Body of pancreas (tissue), 4 donors: ENCODE measurements at regions not wholly inside any gene's neighbourhood (a gene's known extent, or its start where the extent isn't known, plus 50 kb on each side); places are given as distances from the start of the nearest gene placed in this dataset.

Source experiments
- ATAC-seq: fragments of 150-250 bp; one replicate; pipeline ENCODE4 v1.9.1; 2016
- DNase-seq, 4 donors: peaks; one replicate each; pipeline ENCODE4 v3.0.0-alpha.2; 2019
- H3K27ac ChIP-seq, 4 donors: fragments of 200-600 bp; sonication (generic); 1 replicate in 3 of 4; 2 replicates in 1 of 4; pipeline versions ENCODE4 v1.5.1 to v1.6.1; 2016 to 2019; ENCODE audit warnings: mild to moderate bottlenecking in 1 of 4, mixed read lengths in 1 of 4, moderate library complexity in 1 of 4
- H3K27me3 ChIP-seq, 2 donors: fragments of 200-600 bp; sonication (generic); one replicate each; pipeline ENCODE4 v1.6.0; 2016; ENCODE audit warnings: mild to moderate bottlenecking in 1 of 2
- H3K36me3 ChIP-seq, 2 donors: fragments of 200-600 bp; sonication (generic); replicated peaks in 1 of 2; 2 replicates each; pipeline ENCODE4 v1.5.1; 2016; ENCODE audit warnings: low read depth in 2 of 2; ENCODE audit not compliant: insufficient read depth in 1 of 2
- H3K4me1 ChIP-seq: fragments of 200-600 bp; sonication (generic); one replicate; pipeline ENCODE4 v1.6.0; 2016
- H3K4me3 ChIP-seq, 2 donors: fragments of 200-600 bp; sonication (generic); 1 replicate in 1 of 2; 2 replicates in 1 of 2; pipeline ENCODE4 v1.5.1; 2016 to 2019
- H3K9me3 ChIP-seq, 3 donors: fragments of 200-600 bp; sonication (generic); 1 replicate in 2 of 3; 2 replicates in 1 of 3; pipeline ENCODE4 v1.5.1; 2016
- CTCF ChIP-seq, 7 experiments: fragments of 450-650 bp in 4 of 7; fragments of 200-600 bp in 3 of 7; sonication (generic) in 3 of 7; IDR thresholded peaks; one replicate each; pipeline ENCODE4 v1.5.1; 2016 to 2019; ENCODE audit warnings: antibody characterized with exemption in 7 of 7
- POLR2A ChIP-seq, 3 donors: fragments of 450-650 bp; IDR thresholded peaks; one replicate each; pipeline ENCODE4 v1.6.1; 2016; ENCODE audit warnings: antibody characterized with exemption in 3 of 3, mild to moderate bottlenecking in 2 of 3
- WGBS, 2 donors: methylation state at CpG; one replicate each; pipeline ENCODE4 v1.1.5; 2017; 5-methylcytosine and 5-hydroxymethylcytosine counted together
- intact Hi-C: fragments of 100-400 bp; cut with DNase I; formaldehyde crosslinking; loops from one replicate; pipeline ENCODE4 v1.15.1; 2023

GRCh38 chr4:54844911-54845310 lies 187.2 kb downstream of the KIT start:
- H3K27ac ChIP-seq: no peak overlapping the region
- H3K9me3 ChIP-seq: no peaks in the 10 kb centered on the region
- H3K36me3 ChIP-seq: no peaks in the 10 kb centered on the region
- no peaks in the 10 kb centered on the region for H3K27me3 ChIP-seq
- no peak for TF ChIP-seq POLR2A (IDR thresholded peaks at IDR 0.05)
- no peak for TF ChIP-seq CTCF (IDR thresholded peaks at IDR 0.05)
- 62 to 67% methylated on average over 2 of the region's 2 CpGs for WGBS, 2 donors
- ATAC-seq (no peak), DNase-seq (no peak)
- no peaks in the 10 kb centered on the region for H3K4me1 ChIP-seq
- H3K4me3 ChIP-seq: no peak overlapping the region
- intact Hi-C loops: no loop called here

DNA sequence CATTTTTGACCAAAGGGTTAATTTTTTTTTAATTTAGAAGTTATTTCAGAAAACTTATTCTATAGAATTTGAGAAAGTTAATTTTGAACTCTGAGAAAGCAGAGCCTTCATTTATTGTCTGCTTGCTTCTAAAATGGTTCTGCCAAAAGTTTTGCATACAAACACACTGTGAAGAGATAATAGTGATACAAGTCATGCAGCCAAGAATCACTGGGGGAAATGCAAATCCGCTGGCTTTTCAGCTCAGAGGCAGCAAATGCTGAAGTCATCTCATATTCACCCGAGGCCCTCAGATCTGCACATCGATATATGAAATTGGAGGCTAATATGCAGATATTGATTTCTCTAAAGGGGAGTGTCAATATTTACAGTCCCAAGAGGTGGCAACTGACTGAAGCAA lies 186.2 kb downstream of the KIT start:
- 14 to 21% methylated on average over 3 of the region's 3 CpGs for WGBS, 2 donors
- H3K36me3 ChIP-seq: no peaks in the 10 kb centered on the region
- no peaks in the 10 kb centered on the region for H3K9me3 ChIP-seq
- TF ChIP-seq CTCF (IDR thresholded peaks at IDR 0.05) (no peak), POLR2A (IDR thresholded peaks at IDR 0.05) (no peak)
- no peak for ATAC-seq
- intact Hi-C loops: no loop called here
- H3K4me3 ChIP-seq: no peak overlapping the region
- H3K27me3 ChIP-seq: no peaks in the 10 kb centered on the region
- H3K27ac ChIP-seq: no peak overlapping the region
- no peak for DNase-seq
- H3K4me1 ChIP-seq: no peaks in the 10 kb centered on the region

GRCh38 chr4:54843106-54843505 lies 185.3 kb downstream of the KIT start:
- H3K4me1 ChIP-seq: no peaks in the 10 kb centered on the region
- H3K4me3 ChIP-seq: no peak overlapping the region
- no peaks in the 10 kb centered on the region for H3K36me3 ChIP-seq
- 53 to 72% methylated on average over 6 of the region's 6 CpGs for WGBS, 2 donors
- intact Hi-C loops: no loop called here
- ATAC-seq (no peak), DNase-seq (no peak)
- TF ChIP-seq CTCF (IDR thresholded peaks at IDR 0.05) (no peak), POLR2A (IDR thresholded peaks at IDR 0.05) (no peak)
- H3K9me3 ChIP-seq: no peaks in the 10 kb centered on the region
- no peak overlapping the region for H3K27ac ChIP-seq
- H3K27me3 ChIP-seq: no peaks in the 10 kb centered on the region

- Histone ChIP-seq H3K4me3 (no peak overlapping the region), H3K27me3 (no peaks in the 10 kb centered on the region), H3K27ac (no peak overlapping the region), H3K4me1 (no peaks in the 10 kb centered on the region), H3K9me3 (no peaks in the 10 kb centered on the region), H3K36me3 (no peaks in the 10 kb centered on the region)
- 55 to 58% methylated on average over 5 of the region's 5 CpGs for WGBS, 2 donors
- intact Hi-C loops: no loop called here
- TF ChIP-seq CTCF (IDR thresholded peaks at IDR 0.05): no peak
- TF ChIP-seq POLR2A (IDR thresholded peaks at IDR 0.05): no peak
- DNase-seq (no peak), ATAC-seq (no peak)
Observed at GRCh38 chr4:54842656-54843055, 184.9 kb downstream of the KIT start.

GRCh38 chr4:54842226-54842625 lies 184.5 kb downstream of the KIT start:
- TF ChIP-seq CTCF (IDR thresholded peaks at IDR 0.05) (no peak), POLR2A (IDR thresholded peaks at IDR 0.05) (no peak)
- intact Hi-C loops: no loop called here
- H3K27me3 ChIP-seq: no peaks in the 10 kb centered on the region
- no peak for DNase-seq
- H3K4me3 ChIP-seq: no peak overlapping the region
- H3K4me1 ChIP-seq: no peaks in the 10 kb centered on the region
- H3K9me3 ChIP-seq: no peaks in the 10 kb centered on the region
- no peak overlapping the region for H3K27ac ChIP-seq
- no peak for ATAC-seq
- H3K36me3 ChIP-seq: no peaks in the 10 kb centered on the region
- 25 to 40% methylated on average over 1 of the region's 1 CpG for WGBS, 2 donors
